AG04450 (cell line): ENCODE measurements at regions not wholly inside any gene's neighbourhood (a gene's known extent, or its start where the extent isn't known, plus 50 kb on each side); places are given as distances from the start of the nearest gene placed in this dataset.

Experiments
- CTCF ChIA-PET: fragments of 300-600, 350-600 bp; formaldehyde crosslinking; extraction: SDS; loops from one replicate; lab custom pipeline; 2022; ENCODE audit warnings: antibody characterized with exemption, inconsistent platforms; lab: Charles Lee
- POLR2A ChIA-PET: fragments of 350-600 bp; formaldehyde crosslinking; extraction: SDS; loops from one replicate; lab custom pipeline; 2021; ENCODE audit warnings: antibody characterized with exemption, inconsistent platforms; lab: Yijun Ruan, JAX
- DNase-seq: peaks from one replicate; pipeline ENCODE4 v3.0.0-alpha.2; 2011; ENCODE audit warnings: low read depth, low spot score
- H3K27ac ChIP-seq: one replicate; pipeline ENCODE4 v1.5.1; 2012; ENCODE audit warnings: low read depth, low read length, control low read depth
- H3K27me3 ChIP-seq: one replicate; pipeline ENCODE4 v1.6.0; 2012; ENCODE audit warnings: low read length; ENCODE audit not compliant: control insufficient read depth, insufficient read depth
- H3K4me3 ChIP-seq: 2 replicates; pipeline ENCODE4 v1.5.1; 2011; ENCODE audit warnings: mild to moderate bottlenecking, low read depth, low read length, control low read depth
- H3K9me3 ChIP-seq: 2 replicates; pipeline ENCODE4 v1.5.1; 2012; ENCODE audit warnings: low read length; ENCODE audit not compliant: control insufficient read depth, insufficient read depth
- TF ChIP-seq, protein P1 (sequence below): IDR thresholded peaks from 2 replicates; pipeline ENCODE4 v1.5.1; 2011; ENCODE audit warnings: low read depth, low read length, control low read depth, inconsistent platforms

- no peak for DNase-seq
- ChIA-PET POLR2A (no interaction called here), CTCF (interaction anchor here (0.5 to 2.2 kb wide), 2 partner anchors 22 to 97 kb away, joined by 3 to 10 read pairs; no protein-coding TSS in a partner anchor)
- TF ChIP-seq, protein P1, sequence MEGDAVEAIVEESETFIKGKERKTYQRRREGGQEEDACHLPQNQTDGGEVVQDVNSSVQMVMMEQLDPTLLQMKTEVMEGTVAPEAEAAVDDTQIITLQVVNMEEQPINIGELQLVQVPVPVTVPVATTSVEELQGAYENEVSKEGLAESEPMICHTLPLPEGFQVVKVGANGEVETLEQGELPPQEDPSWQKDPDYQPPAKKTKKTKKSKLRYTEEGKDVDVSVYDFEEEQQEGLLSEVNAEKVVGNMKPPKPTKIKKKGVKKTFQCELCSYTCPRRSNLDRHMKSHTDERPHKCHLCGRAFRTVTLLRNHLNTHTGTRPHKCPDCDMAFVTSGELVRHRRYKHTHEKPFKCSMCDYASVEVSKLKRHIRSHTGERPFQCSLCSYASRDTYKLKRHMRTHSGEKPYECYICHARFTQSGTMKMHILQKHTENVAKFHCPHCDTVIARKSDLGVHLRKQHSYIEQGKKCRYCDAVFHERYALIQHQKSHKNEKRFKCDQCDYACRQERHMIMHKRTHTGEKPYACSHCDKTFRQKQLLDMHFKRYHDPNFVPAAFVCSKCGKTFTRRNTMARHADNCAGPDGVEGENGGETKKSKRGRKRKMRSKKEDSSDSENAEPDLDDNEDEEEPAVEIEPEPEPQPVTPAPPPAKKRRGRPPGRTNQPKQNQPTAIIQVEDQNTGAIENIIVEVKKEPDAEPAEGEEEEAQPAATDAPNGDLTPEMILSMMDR: no peak
- H3K27ac ChIP-seq: no peak overlapping the region
- no peak overlapping the region for H3K4me3 ChIP-seq
- H3K9me3 ChIP-seq: no peaks in the 10 kb centered on the region
- H3K27me3 ChIP-seq: no peaks in the 10 kb centered on the region
These were observed 698.4 kb downstream of the TENT5A start for GRCh38 chr6:81054036-81054435.

- no peaks in the 10 kb centered on the region for H3K9me3 ChIP-seq
These were observed 700.5 kb downstream of the TENT5A start for GRCh38 chr6:81051952-81052351.

DNA sequence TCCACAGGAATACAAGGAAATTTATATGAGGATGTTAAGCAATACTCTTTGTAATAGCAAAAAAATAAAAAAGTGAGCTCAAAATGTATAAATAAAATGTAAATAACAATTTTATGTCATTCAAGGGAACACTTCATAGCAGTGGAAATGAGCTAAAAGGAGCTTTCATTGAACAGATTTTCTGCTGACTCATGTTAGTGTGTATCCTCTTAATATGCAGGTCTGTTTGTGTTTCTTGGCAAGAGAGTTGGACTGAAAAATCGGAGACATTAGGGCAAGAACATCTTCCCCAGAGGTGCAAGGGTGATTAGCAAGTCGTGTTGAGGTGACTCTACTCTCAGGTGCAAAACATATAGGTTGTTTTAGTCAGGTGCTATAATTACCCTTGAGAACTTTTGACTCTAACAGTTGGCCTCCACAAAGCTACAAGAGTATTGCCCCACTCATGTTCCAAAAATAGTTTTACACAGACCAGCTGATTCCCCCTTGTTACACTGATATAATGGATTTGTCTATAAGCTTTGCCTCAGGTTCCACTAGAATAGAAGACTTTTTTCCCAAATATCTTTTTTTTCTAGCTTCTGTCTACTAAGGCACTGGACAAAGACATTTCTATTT is 702.9 kb downstream of the TENT5A start:
- CTCF ChIA-PET: interaction anchor here (0.6 to 0.7 kb wide), 2 partner anchors 374 to 836 kb away, joined by 3 to 4 read pairs; no protein-coding TSS in a partner anchor
- Histone ChIP-seq H3K4me3 (no peak overlapping the region), H3K27me3 (no peaks in the 10 kb centered on the region), H3K27ac (no peak overlapping the region), H3K9me3 (no peaks in the 10 kb centered on the region)
- TF ChIP-seq, protein P1: no peak
- peak; percentile 4 for DNase-seq
- POLR2A ChIA-PET: no interaction called here

More at GRCh38 chr6:81051952-81052351, 700.5 kb downstream of the TENT5A start:
- H3K27ac ChIP-seq: no peak overlapping the region
- DNase-seq: no peak
- ChIA-PET POLR2A (no interaction called here), CTCF (no interaction called here)
- TF ChIP-seq, protein P1: no peak
- H3K27me3 ChIP-seq: no peaks in the 10 kb centered on the region
- no peak overlapping the region for H3K4me3 ChIP-seq

DNA sequence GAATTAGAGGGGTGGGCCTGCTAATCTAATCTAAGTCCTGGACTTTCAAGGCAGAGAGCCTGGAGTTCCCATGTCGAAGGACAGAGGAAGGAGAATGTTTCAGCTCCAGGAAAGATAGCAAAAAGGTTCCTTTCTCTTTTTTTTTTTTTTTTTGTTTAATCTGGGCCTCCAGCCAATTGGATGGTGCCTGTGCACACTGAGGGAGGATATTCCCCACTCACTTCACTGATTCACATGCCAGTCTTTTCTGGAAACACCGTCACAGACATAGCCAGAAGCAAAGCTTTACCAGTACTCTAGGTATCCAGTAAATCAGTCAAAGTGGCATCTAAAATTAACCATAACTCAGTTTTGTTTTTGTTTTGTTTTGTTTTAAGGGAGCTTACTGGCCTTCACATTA is 721.1 kb downstream of the TENT5A start:
- CTCF ChIA-PET: interaction anchor here (0.6 kb wide), 1 partner anchor 43 kb away, joined by 3 read pairs; no protein-coding TSS in a partner anchor
- DNase-seq: no peak
- POLR2A ChIA-PET: interaction anchor here (0.7 kb wide), 1 partner anchor 605 kb away, joined by 4 read pairs; no protein-coding TSS in a partner anchor
- H3K4me3 ChIP-seq: no peak overlapping the region
- no peaks in the 10 kb centered on the region for H3K9me3 ChIP-seq
- no peak overlapping the region for H3K27ac ChIP-seq
- no peaks in the 10 kb centered on the region for H3K27me3 ChIP-seq
- TF ChIP-seq, protein P1: no peak

DNA sequence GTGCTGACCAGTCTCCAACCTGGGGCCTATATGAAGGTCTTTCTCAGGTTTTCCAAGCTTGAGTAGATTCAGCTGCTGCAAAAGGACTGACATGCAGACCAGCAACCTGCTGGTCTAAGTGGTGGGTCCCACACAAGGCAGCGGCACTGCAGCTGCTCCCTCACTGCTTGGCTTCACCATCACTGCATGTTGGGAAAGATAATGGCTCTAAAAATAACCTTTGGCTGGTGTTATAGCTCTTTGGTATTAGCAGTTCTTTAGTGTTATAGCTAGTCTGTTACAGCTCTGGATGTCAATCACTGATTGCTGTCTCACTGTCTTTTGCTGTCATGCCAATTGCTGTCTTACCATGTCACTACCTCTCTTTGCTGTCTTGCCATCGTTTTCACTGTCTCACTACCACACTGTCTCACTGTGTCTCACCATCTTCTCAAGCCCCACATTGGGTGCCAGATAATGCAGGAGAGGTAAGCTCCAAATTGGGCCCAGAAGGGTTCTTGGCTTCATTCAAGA is 726.4 kb downstream of the TENT5A start:
- no peak overlapping the region for H3K4me3 ChIP-seq
- H3K27ac ChIP-seq: no peak overlapping the region
- H3K27me3 ChIP-seq: no peaks in the 10 kb centered on the region
- CTCF ChIA-PET: interaction anchor here (0.6 kb wide), 1 partner anchor 13 kb away, joined by 3 read pairs; no protein-coding TSS in a partner anchor
- peaks cover 7% of the 10 kb centered on the region; the same call in 1 of the 2 replicates for H3K9me3 ChIP-seq
- DNase-seq: no peak
- TF ChIP-seq, protein P1: no peak
- POLR2A ChIA-PET: no interaction called here
